Activated naive CD4-positive, alpha-beta T cell treated with anti-CD3 and anti-CD28 coated beads, Interleukin-2, amount 50 U/mL, for 16 hours (primary cell): ENCODE measurements at regions not wholly inside any gene's neighbourhood (a gene's known extent, or its start where the extent isn't known, plus 50 kb on each side); places are given as distances from the start of the nearest gene placed in this dataset.
"Not testable (repeated sequence)": the region's sequence is repeated elsewhere in the genome, so short reads cannot be mapped to it uniquely, and the experiment has no call there.

Experiments used
- DNase-seq: peaks from one replicate; pipeline ENCODE4 v3.0.0-alpha.2; 2020

GRCh38 chr20:30811885-30812671 lies 445.4 kb upstream of the DEFB115 start:
- DNase-seq: no peak

GRCh38 chr20:30812739-30813411 lies 444.6 kb upstream of the DEFB115 start:
- no peak for DNase-seq

- DNase-seq: peak; percentile 25
Measured at GRCh38 chr20:30813412-30814311, 443.8 kb upstream of the DEFB115 start.

- not testable (repeated sequence) for DNase-seq
Measured at GRCh38 chr20:30814312-30814639, 443.2 kb upstream of the DEFB115 start.

- peak; percentile 21 for DNase-seq
Measured at GRCh38 chr20:30815027-30815576, 442.4 kb upstream of the DEFB115 start.

GRCh38 chr20:30815577-30816181 lies 441.8 kb upstream of the DEFB115 start:
- DNase-seq: no peak

- no peak for DNase-seq
Measured at GRCh38 chr20:30816182-30816645, 441.2 kb upstream of the DEFB115 start.

- not testable (repeated sequence) for DNase-seq
Measured at GRCh38 chr20:30821615-30822014, 435.8 kb upstream of the DEFB115 start.

GRCh38 chr20:30824666-30825065 lies 432.8 kb upstream of the DEFB115 start:
- DNase-seq: not testable (repeated sequence)

GRCh38 chr20:30845923-30846322 lies 411.5 kb upstream of the DEFB115 start:
- not testable (repeated sequence) for DNase-seq

GRCh38 chr20:30868271-30868670 lies 389.2 kb upstream of the DEFB115 start:
- not testable (repeated sequence) for DNase-seq

- not testable (repeated sequence) for DNase-seq
Measured at GRCh38 chr20:30871127-30871526, 386.3 kb upstream of the DEFB115 start.

GRCh38 chr20:30872252-30872651 lies 385.2 kb upstream of the DEFB115 start:
- not testable (repeated sequence) for DNase-seq

- not testable (repeated sequence) for DNase-seq
Measured at GRCh38 chr20:30875868-30876267, 381.6 kb upstream of the DEFB115 start.

GRCh38 chr20:30891400-30891799 lies 366.1 kb upstream of the DEFB115 start:
- DNase-seq: not testable (repeated sequence)

GRCh38 chr20:30892541-30893345 lies 364.7 kb upstream of the DEFB115 start:
- DNase-seq: no peak

- DNase-seq: not testable (repeated sequence)
Measured at GRCh38 chr20:30893346-30894314, 363.8 kb upstream of the DEFB115 start.

- DNase-seq: not testable (repeated sequence)
Measured at GRCh38 chr20:30894707-30895353, 362.6 kb upstream of the DEFB115 start.

- DNase-seq: not testable (repeated sequence)
Measured at GRCh38 chr20:30895354-30895711, 362.1 kb upstream of the DEFB115 start.
